G401 (cell line): ENCODE measurements at regions not wholly inside any gene's neighbourhood (a gene's known extent, or its start where the extent isn't known, plus 50 kb on each side); places are given as distances from the start of the nearest gene placed in this dataset.
"Not testable (repeated sequence)": the region's sequence is repeated elsewhere in the genome, so short reads cannot be mapped to it uniquely, and the experiment has no call there.

Experiments used
- DNase-seq: peaks from one replicate; pipeline ENCODE4 v3.0.0-alpha.2; 2015; ENCODE audit warnings: low spot score
- in situ Hi-C: cut with HindIII; loops from 2 replicates; pipeline ENCODE4 v1.10.0; 2016; ENCODE audit warnings: low sequenced_read_pairs, mixed read lengths

DNA sequence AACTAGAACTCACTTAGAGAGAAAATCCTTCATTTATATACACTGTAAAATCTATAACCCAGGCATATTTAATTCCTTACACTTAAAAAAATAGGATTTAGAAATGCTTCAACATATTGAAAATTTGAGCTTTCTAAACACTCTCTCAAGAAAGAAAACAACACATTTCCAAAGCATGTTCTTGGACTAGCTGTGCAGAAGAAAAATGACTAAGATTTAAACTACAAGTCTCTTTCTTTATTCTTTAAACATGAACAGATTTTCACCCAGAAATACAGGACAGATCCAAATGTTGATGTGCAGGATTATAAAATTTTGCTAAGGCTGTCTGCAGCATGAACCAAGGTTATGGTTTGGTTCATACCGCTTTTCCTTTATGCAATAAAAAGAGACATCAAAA, 77.7 kb upstream of the TUSC1 start:
- in situ Hi-C loops, result no loop called here
- DNase-seq, result no peak

- in situ Hi-C loops, result no loop called here
- DNase-seq, result no peak
Measured at GRCh38 chr9:25752398-25752797, 74.2 kb upstream of the TUSC1 start.

GRCh38 chr9:25742256-25742655, 64.0 kb upstream of the TUSC1 start:
- in situ Hi-C loops, result no loop called here
- DNase-seq, result no peak

DNA sequence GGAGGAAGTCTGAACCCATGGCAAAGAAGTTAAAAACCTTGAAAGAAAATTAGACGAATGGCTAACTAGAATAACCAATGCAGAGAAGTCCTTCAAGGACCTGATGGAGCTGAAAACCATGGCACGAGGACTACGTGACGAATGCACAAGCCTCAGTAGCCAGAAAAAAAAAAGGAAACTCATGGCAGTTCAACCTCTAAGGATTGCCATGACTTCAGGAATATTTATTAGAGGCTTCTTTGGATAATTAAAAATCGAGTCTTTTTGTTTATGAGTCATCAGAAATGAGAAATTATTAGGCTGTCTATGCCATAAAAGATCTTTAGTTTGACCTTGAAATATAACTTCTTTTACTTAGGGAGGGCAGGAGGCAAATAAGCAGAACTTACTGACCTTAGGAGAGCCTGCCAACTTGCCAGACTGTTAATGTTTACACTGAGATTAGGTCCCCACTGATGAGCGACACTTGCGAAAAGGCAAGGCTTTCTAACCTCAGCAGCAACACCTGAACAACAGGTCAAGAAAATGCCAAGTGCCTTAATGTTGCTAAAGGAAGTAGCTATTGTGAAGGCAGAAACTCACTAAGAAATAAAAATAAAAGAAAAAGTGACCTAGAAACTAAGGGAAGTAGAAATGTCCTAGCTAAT, 55.2 kb upstream of the TUSC1 start:
- DNase-seq, result no peak
- in situ Hi-C loops, result no loop called here

DNA sequence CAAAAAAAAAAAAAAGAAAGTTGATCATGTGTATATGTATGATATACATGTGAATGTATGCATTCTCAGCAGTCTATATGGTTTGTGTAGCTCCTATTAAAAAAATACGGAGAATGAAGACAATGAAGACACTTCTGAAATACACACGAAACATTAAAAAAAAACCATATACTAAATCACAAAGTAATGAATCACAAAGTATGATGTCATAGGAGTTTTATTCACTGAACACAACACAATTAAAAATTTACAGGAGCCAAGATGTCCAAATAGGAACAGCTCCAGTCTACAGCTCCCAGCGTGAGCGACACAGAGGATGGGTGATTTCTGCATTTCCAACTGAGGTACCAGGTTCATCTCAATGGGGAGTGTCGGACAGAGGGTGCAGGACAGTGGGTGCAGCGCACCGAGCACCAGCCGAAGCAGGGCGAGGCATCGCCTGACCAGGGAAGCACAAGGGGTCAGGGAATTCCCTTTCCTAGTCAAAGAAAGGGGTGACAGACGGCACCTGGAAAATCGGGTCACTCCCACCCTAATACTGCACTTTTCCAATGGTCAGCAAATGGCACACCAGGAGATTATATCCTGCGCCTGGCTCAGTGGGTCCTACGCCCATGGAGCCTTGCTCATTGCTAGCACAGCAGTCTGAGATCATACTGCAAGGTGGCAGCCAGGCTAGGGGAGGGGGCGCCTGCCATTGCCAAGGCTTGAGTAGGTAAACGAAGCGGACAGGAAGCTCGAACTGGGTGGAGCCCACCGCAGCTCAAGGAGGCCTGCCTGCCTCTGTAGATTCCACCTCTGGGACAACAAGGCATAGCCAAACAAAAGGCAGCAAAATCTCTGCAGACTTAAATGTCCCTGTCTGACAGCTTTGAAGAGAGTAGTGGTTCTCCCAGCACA, 53.9 kb upstream of the TUSC1 start:
- DNase-seq, in situ Hi-C loops: not testable (repeated sequence)
